Activated naive CD4-positive, alpha-beta T cell treated with anti-CD3 and anti-CD28 coated beads for 36 hours (primary cell): ENCODE measurements at regions not wholly inside any gene's neighbourhood (a gene's known extent, or its start where the extent isn't known, plus 50 kb on each side); places are given as distances from the start of the nearest gene placed in this dataset.

Experiments
- CTCF ChIA-PET: fragments of 350-600 bp; sonication (Branson Sonifier 250); formaldehyde crosslinking; loops from one replicate; lab custom pipeline; 2021; ENCODE audit warnings: antibody characterized with exemption; lab: Charles Lee
- DNase-seq: peaks from one replicate; pipeline ENCODE4 v3.0.0-alpha.2; 2020
- H3K27ac Mint-ChIP-seq: one replicate; pipeline ENCODE4 v1.8.0; 2021; ENCODE audit warnings: mild to moderate bottlenecking, mixed read lengths
- H3K27me3 Mint-ChIP-seq: one replicate; pipeline ENCODE4 v1.8.0; 2021; ENCODE audit warnings: low read depth, mixed read lengths
- H3K36me3 Mint-ChIP-seq: one replicate; pipeline ENCODE4 v1.8.0; 2021; ENCODE audit warnings: low read depth, mixed read lengths
- H3K4me1 Mint-ChIP-seq: one replicate; pipeline ENCODE4 v1.8.0; 2021; ENCODE audit warnings: low read depth, mixed read lengths
- H3K4me3 Mint-ChIP-seq: one replicate; pipeline ENCODE4 v1.8.0; 2021; ENCODE audit warnings: mild to moderate bottlenecking, moderate library complexity, mixed read lengths
- H3K9me3 Mint-ChIP-seq: one replicate; pipeline ENCODE4 v1.8.0; 2021; ENCODE audit warnings: mixed read lengths
- intact Hi-C: fragments of 100-400 bp; cut with micrococcal nuclease; formaldehyde crosslinking; loops from one replicate; pipeline ENCODE4 v1.15.1; 2023

DNA sequence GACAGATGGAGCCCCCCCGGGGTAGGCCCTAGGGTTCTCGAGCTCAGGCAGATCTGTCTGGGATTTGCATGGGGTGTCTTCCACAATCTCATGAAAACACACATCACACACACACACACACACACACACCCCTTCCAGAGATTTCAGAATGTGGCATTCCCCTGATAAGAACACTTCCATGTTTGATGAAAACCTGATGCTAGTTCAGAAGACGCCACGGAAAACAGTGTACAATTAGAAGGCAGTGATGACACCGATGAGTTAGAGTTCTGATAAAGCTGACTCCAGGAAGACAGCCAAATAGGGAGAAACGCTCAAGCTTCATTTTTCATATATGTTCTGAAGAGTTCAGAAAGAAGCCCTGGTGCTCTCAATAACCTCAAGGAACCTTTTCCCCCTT lies 438.7 kb upstream of the JARID2 start:
- Mint-ChIP-seq H3K9me3 (peaks cover 9% of the 10 kb centered on the region), H3K4me1 (no peaks in the 10 kb centered on the region), H3K36me3 (no peaks in the 10 kb centered on the region), H3K4me3 (no peak overlapping the region), H3K27me3 (no peaks in the 10 kb centered on the region), H3K27ac (no peak overlapping the region)
- DNase-seq = no peak
- intact Hi-C loops = no loop called here
- CTCF ChIA-PET = interaction anchor here (0.6 to 1.3 kb wide), 2 partner anchors 21 to 27 kb away, joined by 3 read pairs; no protein-coding TSS in a partner anchor

DNA sequence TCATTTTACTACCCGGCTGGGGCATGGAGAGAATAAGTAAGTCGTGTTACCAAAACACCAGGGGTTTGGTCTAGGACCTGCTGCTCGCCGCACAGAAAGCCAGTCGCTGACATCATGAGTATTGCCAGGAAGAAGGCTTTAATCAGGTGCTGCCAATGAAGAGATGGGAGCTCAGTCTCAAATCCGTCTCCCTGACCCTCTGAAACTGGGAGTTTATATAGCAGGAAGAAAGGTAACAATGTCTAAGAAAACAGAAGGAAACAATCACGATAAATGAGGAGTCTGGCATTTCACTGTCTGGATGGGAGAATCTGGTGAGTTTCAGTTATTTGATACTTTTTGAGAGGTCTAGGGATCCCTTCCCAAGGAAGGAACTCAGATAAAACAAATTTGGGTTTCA lies 437.9 kb upstream of the JARID2 start:
- Mint-ChIP-seq H3K27me3 (no peaks in the 10 kb centered on the region), H3K36me3 (no peaks in the 10 kb centered on the region), H3K27ac (no peak overlapping the region), H3K4me1 (no peaks in the 10 kb centered on the region), H3K9me3 (peaks cover 9% of the 10 kb centered on the region), H3K4me3 (no peak overlapping the region)
- no peak for DNase-seq
- CTCF ChIA-PET = interaction anchor here (0.6 to 1.3 kb wide), 2 partner anchors 22 to 24 kb away, joined by 3 read pairs; no protein-coding TSS in a partner anchor
- intact Hi-C loops = no loop called here

DNA sequence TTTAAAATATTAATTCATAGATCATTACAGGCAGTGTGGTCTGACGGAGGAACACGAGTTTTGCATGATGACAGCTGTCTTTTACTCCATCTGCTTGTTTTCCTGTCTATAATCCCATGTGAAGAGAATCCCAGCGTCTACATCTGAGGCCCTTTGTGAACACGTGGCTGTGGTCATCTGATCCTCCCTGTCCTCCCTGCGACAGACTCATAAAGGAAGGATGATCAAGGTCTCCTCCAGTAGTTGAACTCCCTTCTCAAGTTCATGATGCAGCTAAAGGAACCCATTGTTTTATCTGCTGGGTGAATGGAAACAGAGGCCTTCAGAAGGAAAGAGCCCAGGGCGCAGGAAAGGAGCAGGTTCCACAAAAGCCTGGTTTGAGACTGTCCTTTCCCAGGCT lies 435.8 kb upstream of the JARID2 start:
- H3K36me3 Mint-ChIP-seq = no peaks in the 10 kb centered on the region
- no peak overlapping the region for H3K27ac Mint-ChIP-seq
- H3K4me3 Mint-ChIP-seq = no peak overlapping the region
- DNase-seq = no peak
- H3K4me1 Mint-ChIP-seq = no peaks in the 10 kb centered on the region
- peaks cover 9% of the 10 kb centered on the region for H3K9me3 Mint-ChIP-seq
- no peaks in the 10 kb centered on the region for H3K27me3 Mint-ChIP-seq
- CTCF ChIA-PET = no interaction called here
- intact Hi-C loops = no loop called here

DNA sequence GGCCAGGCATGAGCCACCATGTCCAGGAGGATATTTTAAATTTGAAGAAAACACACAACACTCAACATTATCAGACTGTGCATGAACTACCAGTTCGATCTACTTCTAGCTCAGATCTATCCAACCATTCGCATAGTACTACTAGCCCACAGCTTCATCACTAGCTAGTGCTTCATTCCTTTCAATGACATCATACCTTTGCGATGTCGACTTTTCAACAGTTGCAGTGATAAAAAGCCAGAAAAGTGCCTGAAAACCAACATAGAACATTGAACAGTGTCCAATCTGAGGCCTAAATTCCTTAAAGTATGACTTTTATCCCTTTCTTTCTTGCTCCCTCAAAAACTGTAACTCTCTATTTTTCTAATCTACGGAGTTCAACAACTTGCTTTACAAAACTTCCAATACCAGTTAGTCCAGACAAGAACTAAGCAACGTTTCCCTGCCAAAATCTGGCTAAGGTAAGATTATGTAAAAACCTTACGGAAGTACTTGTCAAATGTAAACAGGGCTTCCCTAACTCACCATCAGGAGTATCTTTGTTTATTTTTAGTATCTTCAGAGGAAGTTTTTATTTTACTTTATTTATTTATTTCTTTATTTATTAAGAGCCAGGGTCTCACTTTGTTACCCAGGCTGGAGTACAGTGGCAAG lies 434.0 kb upstream of the JARID2 start:
- peaks cover 9% of the 10 kb centered on the region for H3K9me3 Mint-ChIP-seq
- CTCF ChIA-PET = interaction anchor here (1.8 kb wide), 1 partner anchor 10 kb away, joined by 4 read pairs; no protein-coding TSS in a partner anchor
- no peaks in the 10 kb centered on the region for H3K36me3 Mint-ChIP-seq
- no peak for DNase-seq
- H3K4me3 Mint-ChIP-seq = no peak overlapping the region
- H3K27ac Mint-ChIP-seq = no peak overlapping the region
- intact Hi-C loops = no loop called here
- no peaks in the 10 kb centered on the region for H3K4me1 Mint-ChIP-seq
- H3K27me3 Mint-ChIP-seq = no peaks in the 10 kb centered on the region

GRCh38 chr6:14814016-14814415 lies 431.9 kb upstream of the JARID2 start:
- CTCF ChIA-PET = no interaction called here
- intact Hi-C loops = no loop called here
- H3K27ac Mint-ChIP-seq = no peak overlapping the region
- no peaks in the 10 kb centered on the region for H3K36me3 Mint-ChIP-seq
- no peaks in the 10 kb centered on the region for H3K4me1 Mint-ChIP-seq
- no peaks in the 10 kb centered on the region for H3K9me3 Mint-ChIP-seq
- no peak for DNase-seq
- H3K4me3 Mint-ChIP-seq = no peak overlapping the region
- no peaks in the 10 kb centered on the region for H3K27me3 Mint-ChIP-seq

DNA sequence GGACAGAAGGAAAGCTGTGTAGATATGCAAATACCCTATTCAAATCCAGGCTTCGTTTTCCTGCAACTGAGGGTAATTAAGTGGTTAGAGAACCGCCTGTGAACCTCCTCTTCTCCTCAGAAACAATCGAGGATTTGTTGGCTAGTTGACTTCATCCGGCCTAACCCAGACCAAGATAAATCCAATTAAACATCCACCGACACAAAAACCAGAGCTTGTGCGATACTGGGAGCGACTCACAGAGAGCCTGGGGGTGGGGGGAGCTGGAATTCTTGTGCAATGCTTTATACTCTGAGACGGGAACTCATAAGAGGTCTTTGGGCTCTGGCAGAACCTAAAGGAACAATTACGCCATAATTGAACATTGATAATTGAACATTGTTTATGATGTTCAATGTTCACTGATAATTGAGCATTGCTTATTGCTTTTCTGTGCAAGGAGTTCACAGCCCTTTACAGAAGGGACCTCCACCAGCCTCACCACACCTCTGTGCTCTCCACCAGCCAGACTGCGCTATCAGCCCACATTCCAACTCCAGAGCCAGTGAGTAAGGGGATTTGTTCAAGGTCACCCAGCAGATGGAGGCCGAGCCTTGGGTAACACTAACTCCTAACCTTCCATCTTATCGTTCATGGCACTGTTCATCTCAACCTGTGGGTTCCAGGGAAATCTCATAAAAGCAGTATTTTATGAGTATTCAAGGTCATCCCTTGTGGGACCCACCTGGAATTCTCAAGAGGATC lies 429.6 kb upstream of the JARID2 start:
- CTCF ChIA-PET = interaction anchor here (0.6 kb wide), 1 partner anchor 318 kb away, joined by 3 read pairs; no protein-coding TSS in a partner anchor
- peaks cover 10% of the 10 kb centered on the region for H3K4me1 Mint-ChIP-seq
- H3K36me3 Mint-ChIP-seq = no peaks in the 10 kb centered on the region
- H3K9me3 Mint-ChIP-seq = no peaks in the 10 kb centered on the region
- H3K27ac Mint-ChIP-seq = no peak overlapping the region
- DNase-seq = no peak
- no peak overlapping the region for H3K4me3 Mint-ChIP-seq
- H3K27me3 Mint-ChIP-seq = no peaks in the 10 kb centered on the region
- intact Hi-C loops = no loop called here

DNA sequence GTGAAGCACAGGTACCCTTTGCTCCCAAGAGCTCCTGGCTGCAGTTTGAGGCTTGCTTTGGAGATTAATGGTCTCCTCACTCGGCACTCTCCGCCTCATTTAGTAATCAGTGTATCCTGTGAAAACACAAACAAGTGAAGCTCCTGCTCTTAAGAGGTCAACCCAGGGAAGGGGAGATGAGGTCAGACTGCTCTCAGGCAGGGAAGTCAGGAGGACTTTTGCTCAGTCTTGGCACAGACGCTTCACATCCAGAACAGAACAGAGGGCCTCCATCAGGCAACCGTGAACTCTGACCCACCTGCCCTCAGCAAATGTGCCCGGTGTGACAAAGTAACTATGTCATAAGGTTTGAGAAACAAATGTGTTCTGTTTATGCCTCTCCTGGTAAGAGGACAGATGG lies 428.8 kb upstream of the JARID2 start:
- Mint-ChIP-seq H3K27me3 (no peaks in the 10 kb centered on the region), H3K9me3 (no peaks in the 10 kb centered on the region), H3K4me1 (peaks cover 12% of the 10 kb centered on the region), H3K4me3 (no peak overlapping the region), H3K36me3 (no peaks in the 10 kb centered on the region), H3K27ac (no peak overlapping the region)
- intact Hi-C loops = no loop called here
- CTCF ChIA-PET = interaction anchor here (0.6 kb wide), 1 partner anchor 318 kb away, joined by 3 read pairs; no protein-coding TSS in a partner anchor
- DNase-seq = no peak

DNA sequence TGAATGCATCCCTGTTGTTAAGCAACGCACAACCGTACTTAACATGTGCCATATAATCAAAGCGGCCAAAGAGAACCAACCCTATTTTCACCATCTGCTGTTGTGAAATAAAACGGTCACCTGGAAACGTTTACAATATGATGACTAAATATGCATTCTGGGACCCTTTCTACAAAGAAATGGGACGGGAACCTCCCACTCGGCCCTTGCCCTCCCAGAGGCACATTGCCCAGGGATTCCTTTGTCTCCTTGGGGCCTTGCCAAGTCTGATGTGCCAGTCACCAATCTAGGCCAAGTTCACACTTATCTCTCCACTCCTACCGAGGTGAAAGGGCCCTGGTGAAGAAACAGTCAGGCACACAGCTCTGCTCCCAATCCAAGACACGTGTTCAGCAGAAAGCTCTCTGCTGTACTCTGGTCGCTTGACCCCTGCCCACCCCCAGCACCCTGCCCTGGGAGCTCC lies 427.4 kb upstream of the JARID2 start:
- Mint-ChIP-seq H3K9me3 (no peaks in the 10 kb centered on the region), H3K27me3 (no peaks in the 10 kb centered on the region), H3K27ac (no peak overlapping the region), H3K4me3 (no peak overlapping the region), H3K4me1 (peaks cover 12% of the 10 kb centered on the region), H3K36me3 (no peaks in the 10 kb centered on the region)
- no peak for DNase-seq
- intact Hi-C loops = no loop called here
- CTCF ChIA-PET = interaction anchor here (1.0 kb wide), 1 partner anchor 13 kb away, joined by 5 read pairs; no protein-coding TSS in a partner anchor

DNA sequence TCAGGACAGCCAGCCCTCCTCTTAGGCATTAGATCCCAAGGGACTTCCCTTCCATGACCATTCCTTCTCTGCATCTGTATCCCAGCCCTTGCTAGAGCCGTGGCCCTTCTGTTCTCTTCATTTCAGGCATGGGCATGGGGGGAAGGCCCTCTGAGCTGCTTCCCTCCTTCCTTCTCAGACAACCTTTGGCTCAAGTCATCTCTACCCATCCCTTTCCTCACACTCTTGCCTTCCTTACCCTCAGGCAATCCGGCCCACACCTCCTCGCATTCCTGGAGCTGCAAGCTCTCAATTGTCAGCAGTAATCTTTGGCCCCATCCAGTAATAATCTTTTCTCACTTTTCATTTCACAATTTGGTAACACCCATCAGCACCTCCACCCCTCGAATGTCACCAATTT lies 426.9 kb upstream of the JARID2 start:
- CTCF ChIA-PET = interaction anchor here (1.0 kb wide), 1 partner anchor 13 kb away, joined by 5 read pairs; no protein-coding TSS in a partner anchor
- no peaks in the 10 kb centered on the region for H3K27me3 Mint-ChIP-seq

DNA sequence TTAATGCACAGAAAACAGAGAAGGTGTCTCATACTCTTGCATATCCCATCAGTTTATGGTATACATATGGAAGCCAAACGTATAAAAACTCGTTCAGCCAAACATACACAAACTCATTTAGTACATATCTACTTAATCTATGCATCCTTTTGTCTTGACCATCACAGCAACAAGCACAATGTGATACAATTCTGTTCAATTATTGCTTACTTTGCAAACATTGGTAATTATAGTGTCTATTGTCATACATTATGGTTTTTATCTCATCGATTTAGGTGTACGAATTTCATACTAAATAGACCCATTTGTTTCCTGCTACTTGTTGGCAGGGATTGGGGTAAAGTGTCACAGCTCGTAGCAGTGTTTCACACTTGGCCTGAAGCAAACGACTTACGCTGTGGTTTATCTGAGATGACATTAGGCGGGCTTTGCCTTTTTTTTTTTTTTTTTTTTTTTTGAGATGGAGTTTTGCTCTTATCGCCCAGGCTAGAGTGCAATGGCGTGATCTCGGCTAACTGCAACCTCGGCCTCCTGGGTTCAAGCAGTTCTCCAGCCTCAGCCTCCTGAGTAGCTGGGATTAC lies 425.9 kb upstream of the JARID2 start:
- CTCF ChIA-PET = no interaction called here
- intact Hi-C loops = loop anchor here (2.0 kb wide), 1 partner anchor 39 kb away; no protein-coding TSS in a partner anchor
- H3K9me3 Mint-ChIP-seq = no peaks in the 10 kb centered on the region
- no peak overlapping the region for H3K27ac Mint-ChIP-seq
- DNase-seq = no peak
- no peaks in the 10 kb centered on the region for H3K27me3 Mint-ChIP-seq
- no peak overlapping the region for H3K4me3 Mint-ChIP-seq
- no peaks in the 10 kb centered on the region for H3K36me3 Mint-ChIP-seq
- H3K4me1 Mint-ChIP-seq = peaks cover 14% of the 10 kb centered on the region

More for the DNA sequence above, 426.9 kb upstream of the JARID2 start:
- Mint-ChIP-seq H3K36me3 (no peaks in the 10 kb centered on the region), H3K4me3 (no peak overlapping the region), H3K9me3 (no peaks in the 10 kb centered on the region), H3K27ac (no peak overlapping the region), H3K4me1 (peaks cover 12% of the 10 kb centered on the region)
- intact Hi-C loops = no loop called here
- DNase-seq = no peak

- CTCF ChIA-PET = no interaction called here
- no peaks in the 10 kb centered on the region for H3K36me3 Mint-ChIP-seq
- no peaks in the 10 kb centered on the region for H3K27me3 Mint-ChIP-seq
- H3K9me3 Mint-ChIP-seq = no peaks in the 10 kb centered on the region
- intact Hi-C loops = no loop called here
- peaks cover 14% of the 10 kb centered on the region for H3K4me1 Mint-ChIP-seq
- no peak overlapping the region for H3K27ac Mint-ChIP-seq
- DNase-seq = no peak
- H3K4me3 Mint-ChIP-seq = no peak overlapping the region
Measured at GRCh38 chr6:14822012-14822553, 423.8 kb upstream of the JARID2 start.

- H3K9me3 Mint-ChIP-seq = no peaks in the 10 kb centered on the region
- no peaks in the 10 kb centered on the region for H3K36me3 Mint-ChIP-seq
- H3K27ac Mint-ChIP-seq = no peak overlapping the region
- H3K4me3 Mint-ChIP-seq = no peak overlapping the region
- intact Hi-C loops = no loop called here
- DNase-seq = no peak
- CTCF ChIA-PET = no interaction called here
- H3K27me3 Mint-ChIP-seq = no peaks in the 10 kb centered on the region
- H3K4me1 Mint-ChIP-seq = peaks cover 14% of the 10 kb centered on the region
Measured at GRCh38 chr6:14822679-14823078, 423.2 kb upstream of the JARID2 start.
